NCI-H2107 treated with DMSO at 0.1 percent for 48 hours (cell line): ENCODE measurements at regions not wholly inside any gene's neighbourhood (a gene's known extent, or its start where the extent isn't known, plus 50 kb on each side); places are given as distances from the start of the nearest gene placed in this dataset.
"Not testable (repeated sequence)": the region's sequence is repeated elsewhere in the genome, so short reads cannot be mapped to it uniquely, and the experiment has no call there.

Source experiments
- DNase-seq: peaks from one replicate; lab custom pipeline; 2025; ENCODE audit not compliant: unreplicated experiment; lab: John Stamatoyannopoulos, UW

GRCh38 chr1:34366875-34367624 lies 190.3 kb downstream of the C1orf94 start:
- no peak for DNase-seq

GRCh38 chr1:34367954-34368353 lies 191.2 kb downstream of the C1orf94 start:
- no peak for DNase-seq

- no peak for DNase-seq
Measured at GRCh38 chr1:34369701-34370455, 193.2 kb downstream of the C1orf94 start.

- DNase-seq = no peak
Measured at GRCh38 chr1:34370748-34371147, 194.0 kb downstream of the C1orf94 start.

GRCh38 chr1:34371179-34371578 lies 194.5 kb downstream of the C1orf94 start:
- DNase-seq = not testable (repeated sequence)

- no peak for DNase-seq
Measured at GRCh38 chr1:34371829-34372532, 195.3 kb downstream of the C1orf94 start.

- DNase-seq = no peak
Measured at GRCh38 chr1:34372891-34373290, 196.2 kb downstream of the C1orf94 start.

- DNase-seq = no peak
Measured at GRCh38 chr1:34373912-34374311, 197.2 kb downstream of the C1orf94 start.

- no peak for DNase-seq
Measured at GRCh38 chr1:34376531-34376930, 199.8 kb downstream of the C1orf94 start.

GRCh38 chr1:34378968-34379856 lies 202.5 kb downstream of the C1orf94 start:
- DNase-seq = no peak

- no peak for DNase-seq
Measured at GRCh38 chr1:34379911-34380310, 203.2 kb downstream of the C1orf94 start.

GRCh38 chr1:34380526-34381124 lies 203.9 kb downstream of the C1orf94 start:
- no peak for DNase-seq

- DNase-seq = no peak
Measured at GRCh38 chr1:34389974-34390373, 213.3 kb downstream of the C1orf94 start.

- no peak for DNase-seq
Measured at GRCh38 chr1:34396042-34396441, 219.3 kb downstream of the C1orf94 start.

GRCh38 chr1:34398241-34398915 lies 221.7 kb downstream of the C1orf94 start:
- no peak for DNase-seq

GRCh38 chr1:34398916-34399275 lies 222.2 kb downstream of the C1orf94 start:
- no peak for DNase-seq

GRCh38 chr1:34400675-34401074 lies 224.0 kb downstream of the C1orf94 start:
- no peak for DNase-seq

GRCh38 chr1:34403156-34403555 lies 226.4 kb downstream of the C1orf94 start:
- no peak for DNase-seq

- no peak for DNase-seq
Measured at GRCh38 chr1:34404804-34405203, 228.1 kb downstream of the C1orf94 start.
